A673 (cell line): ENCODE measurements at regions not wholly inside any gene's neighbourhood (a gene's known extent, or its start where the extent isn't known, plus 50 kb on each side); places are given as distances from the start of the nearest gene placed in this dataset.

Experiments
- BruUV-seq: library from RNA; stranded (reverse); fragments of 400-500 nt; replicated peaks from 2 replicates; lab custom pipeline; 2021; lab: Mats Ljungman, UMichigan
- CTCF ChIA-PET: fragments of 300-600 bp; sonication (Branson Sonifier 250); formaldehyde crosslinking; loops from one replicate; lab custom pipeline; 2022; ENCODE audit warnings: antibody characterized with exemption; lab: Charles Lee
- POLR2A ChIA-PET: fragments of 300-600 bp; sonication (Branson Sonifier 250); formaldehyde crosslinking; loops from one replicate; lab custom pipeline; 2022; ENCODE audit warnings: antibody characterized with exemption; ENCODE audit not compliant: low non-redundant PET; lab: Charles Lee
- DNase-seq: peaks from one replicate; pipeline ENCODE4 v3.0.0-alpha.2; 2015; ENCODE audit warnings: low spot score
- H3K27ac ChIP-seq: fragments of 200-600 bp; sonication (generic); 2 replicates; pipeline ENCODE4 v1.5.1; 2016; ENCODE audit warnings: mixed run types, low read depth, mild to moderate bottlenecking, mixed read lengths, antibody characterized with exemption, low read length; ENCODE audit not compliant: poor library complexity, severe bottlenecking
- H3K27me3 ChIP-seq: fragments of 200-600 bp; sonication (generic); replicated peaks from 2 replicates; pipeline ENCODE4 v1.6.1; 2017; ENCODE audit warnings: mixed run types, low read depth, mild to moderate bottlenecking, mixed read lengths, antibody characterized with exemption, low read length; ENCODE audit not compliant: insufficient read depth, poor library complexity
- H3K36me3 ChIP-seq: fragments of 200-600 bp; sonication (generic); 2 replicates; pipeline ENCODE4 v1.6.1; 2016; ENCODE audit warnings: mixed run types, mild to moderate bottlenecking, mixed read lengths, antibody characterized with exemption, low read length; ENCODE audit not compliant: insufficient read depth, poor library complexity, severe bottlenecking
- H3K4me1 ChIP-seq: fragments of 200-600 bp; sonication (generic); 2 replicates; pipeline ENCODE4 v1.6.1; 2017; ENCODE audit warnings: mixed run types, mild to moderate bottlenecking, mixed read lengths, antibody characterized with exemption, low read length; ENCODE audit not compliant: insufficient read depth, poor library complexity, severe bottlenecking
- H3K4me3 ChIP-seq: fragments of 200-600 bp; sonication (generic); 2 replicates; pipeline ENCODE4 v1.5.1; 2016; ENCODE audit warnings: low read depth, mixed run types, mild to moderate bottlenecking, mixed read lengths, low read length; ENCODE audit not compliant: poor library complexity, severe bottlenecking
- H3K9me3 ChIP-seq: fragments of 200-600 bp; sonication (generic); 2 replicates; pipeline ENCODE4 v1.6.1; 2016; ENCODE audit warnings: mixed run types, low read depth, mild to moderate bottlenecking, mixed read lengths, antibody characterized with exemption, low read length; ENCODE audit not compliant: poor library complexity, severe bottlenecking
- EZH2 ChIP-seq: fragments of 200-600 bp; sonication (generic); IDR thresholded peaks from 2 replicates; pipeline ENCODE4 v1.6.1; 2017; ENCODE audit warnings: borderline replicate concordance, low read depth, mild to moderate bottlenecking, mixed read lengths, antibody characterized with exemption, low read length; ENCODE audit not compliant: poor library complexity, severe bottlenecking
- intact Hi-C: fragments of 100-400 bp; cut with micrococcal nuclease; formaldehyde crosslinking; loops from one replicate; pipeline ENCODE4 v1.10.0; 2022; ENCODE audit not compliant: unreplicated experiment
- TF ChIP-seq, protein P1 (sequence below): fragments of 300-800, 200-600 bp; sonication (generic); conservative IDR thresholded peaks from 2 replicates; pipeline ENCODE4 v1.5.1; 2017; ENCODE audit warnings: low read depth, mild to moderate bottlenecking, antibody characterized with exemption, low read length, moderate library complexity, mixed read lengths

DNA sequence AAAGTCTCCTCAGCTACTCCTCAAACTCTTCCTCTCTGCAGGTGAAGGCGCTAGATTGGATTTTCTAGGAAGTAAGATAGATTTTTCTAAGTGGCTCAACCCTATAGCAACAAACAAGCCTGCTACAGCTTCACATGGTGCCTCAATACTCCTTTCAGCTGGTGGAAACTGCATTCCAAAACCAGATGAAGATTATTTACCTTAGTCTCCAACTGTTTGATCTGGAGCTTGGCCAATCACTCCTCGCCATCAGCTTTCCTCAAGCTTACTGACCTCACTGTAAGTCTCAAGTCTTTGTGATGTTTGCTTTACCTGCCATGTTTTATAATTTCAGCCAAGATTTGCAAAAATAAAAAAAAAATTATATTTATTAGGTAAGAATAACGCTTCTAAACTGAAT, 622.4 kb downstream of the CHSY3 start:
- no peak overlapping the region for H3K27ac ChIP-seq
- no peak for DNase-seq
- no peak overlapping the region for H3K4me3 ChIP-seq
- ChIA-PET POLR2A (no interaction called here), CTCF (no interaction called here)
- H3K36me3 ChIP-seq, result no peaks in the 10 kb centered on the region
- TF ChIP-seq EZH2, result no peak
- TF ChIP-seq, protein P1, sequence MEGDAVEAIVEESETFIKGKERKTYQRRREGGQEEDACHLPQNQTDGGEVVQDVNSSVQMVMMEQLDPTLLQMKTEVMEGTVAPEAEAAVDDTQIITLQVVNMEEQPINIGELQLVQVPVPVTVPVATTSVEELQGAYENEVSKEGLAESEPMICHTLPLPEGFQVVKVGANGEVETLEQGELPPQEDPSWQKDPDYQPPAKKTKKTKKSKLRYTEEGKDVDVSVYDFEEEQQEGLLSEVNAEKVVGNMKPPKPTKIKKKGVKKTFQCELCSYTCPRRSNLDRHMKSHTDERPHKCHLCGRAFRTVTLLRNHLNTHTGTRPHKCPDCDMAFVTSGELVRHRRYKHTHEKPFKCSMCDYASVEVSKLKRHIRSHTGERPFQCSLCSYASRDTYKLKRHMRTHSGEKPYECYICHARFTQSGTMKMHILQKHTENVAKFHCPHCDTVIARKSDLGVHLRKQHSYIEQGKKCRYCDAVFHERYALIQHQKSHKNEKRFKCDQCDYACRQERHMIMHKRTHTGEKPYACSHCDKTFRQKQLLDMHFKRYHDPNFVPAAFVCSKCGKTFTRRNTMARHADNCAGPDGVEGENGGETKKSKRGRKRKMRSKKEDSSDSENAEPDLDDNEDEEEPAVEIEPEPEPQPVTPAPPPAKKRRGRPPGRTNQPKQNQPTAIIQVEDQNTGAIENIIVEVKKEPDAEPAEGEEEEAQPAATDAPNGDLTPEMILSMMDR, result no peak
- no peaks in the 10 kb centered on the region for H3K9me3 ChIP-seq
- BruUV-seq, result no TSS peak
- intact Hi-C loops, result no loop called here
- no peaks in the 10 kb centered on the region for H3K4me1 ChIP-seq
- H3K27me3 ChIP-seq, result no peaks in the 10 kb centered on the region

DNA sequence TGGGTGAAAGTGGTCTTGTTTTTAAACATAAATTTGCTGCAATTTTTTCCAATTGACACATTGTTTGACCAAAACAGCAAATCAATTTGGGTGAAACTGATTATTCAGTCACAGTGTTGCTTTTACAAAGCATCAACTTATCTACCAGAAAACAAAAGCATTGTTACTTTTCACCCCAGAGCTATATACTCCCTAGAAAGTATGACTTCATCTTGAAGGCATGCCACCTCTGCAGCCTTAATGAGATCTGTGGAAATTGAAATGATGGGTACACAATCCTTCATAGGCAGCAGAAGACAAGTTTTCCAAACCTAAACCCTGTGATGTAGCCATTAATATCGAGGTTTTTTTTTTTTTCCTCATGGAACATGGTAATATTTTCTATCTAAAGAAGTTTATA, 615.9 kb downstream of the CHSY3 start:
- no peak overlapping the region for H3K27ac ChIP-seq
- no peaks in the 10 kb centered on the region for H3K4me1 ChIP-seq
- H3K9me3 ChIP-seq, result peaks cover 10% of the 10 kb centered on the region
- TF ChIP-seq, protein P1, result no peak
- no peak for TF ChIP-seq EZH2
- no peaks in the 10 kb centered on the region for H3K36me3 ChIP-seq
- no TSS peak for BruUV-seq
- ChIA-PET CTCF (no interaction called here), POLR2A (no interaction called here)
- no peaks in the 10 kb centered on the region for H3K27me3 ChIP-seq
- no peak overlapping the region for H3K4me3 ChIP-seq
- intact Hi-C loops, result no loop called here
- DNase-seq, result no peak

DNA sequence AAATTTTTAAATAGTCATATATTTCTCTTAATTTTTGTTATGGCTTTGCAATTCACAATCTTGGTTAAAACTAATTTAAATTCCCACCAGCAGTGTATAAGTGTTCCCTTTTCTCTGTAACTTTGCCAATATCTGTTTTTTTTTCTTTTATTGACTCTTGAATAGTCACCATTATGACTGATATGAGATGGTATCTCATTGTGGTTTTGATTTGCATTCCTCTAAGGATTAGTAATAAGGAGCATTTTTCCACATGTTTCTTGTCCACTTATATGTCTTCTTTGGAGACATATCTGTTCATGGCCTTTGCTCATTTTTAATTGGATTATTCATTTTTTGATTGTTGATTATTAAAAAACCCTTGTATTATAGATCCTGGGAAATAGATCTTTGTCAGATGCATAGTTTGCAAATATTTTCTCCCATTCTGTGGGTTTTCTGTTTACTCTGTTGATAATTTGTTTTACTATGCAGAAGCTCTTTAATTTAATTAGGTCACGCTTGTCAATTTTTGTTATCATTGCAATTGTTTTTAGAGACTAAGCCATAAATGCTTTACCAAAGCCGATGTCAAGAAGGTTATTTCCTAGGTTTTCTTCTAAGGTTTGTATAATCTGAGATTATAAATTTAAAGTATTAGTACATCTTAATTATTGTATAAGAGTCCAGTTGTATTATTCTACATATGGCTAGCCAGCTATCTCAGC, 610.9 kb downstream of the CHSY3 start:
- CTCF ChIA-PET, result no interaction called here
- Histone ChIP-seq H3K9me3 (peaks cover 10% of the 10 kb centered on the region), H3K27ac (no peak overlapping the region), H3K4me1 (no peaks in the 10 kb centered on the region), H3K36me3 (no peaks in the 10 kb centered on the region), H3K27me3 (no peaks in the 10 kb centered on the region), H3K4me3 (no peak overlapping the region)
- no peak for DNase-seq
- no peak for TF ChIP-seq EZH2
- TF ChIP-seq, protein P1, result no peak
- POLR2A ChIA-PET, result no interaction called here
- BruUV-seq, result no TSS peak
- intact Hi-C loops, result no loop called here
